Activated B cell treated with CpG ODN at 0.5 μM for 24 hours (primary cell): ENCODE measurements at regions not wholly inside any gene's neighbourhood (a gene's known extent, or its start where the extent isn't known, plus 50 kb on each side); places are given as distances from the start of the nearest gene placed in this dataset.

Source experiments
- ATAC-seq: fragments of 200-7000 bp; cut with Tn5 transposase; one replicate; pipeline ENCODE4 v1.10.0; 2021; ENCODE audit warnings: low read depth, mild to moderate bottlenecking, moderate library complexity
- CTCF ChIA-PET: fragments of 350-600 bp; sonication (Branson Sonifier 250); formaldehyde crosslinking; loops from one replicate; lab custom pipeline; 2021; ENCODE audit warnings: antibody characterized with exemption; lab: Charles Lee
- POLR2A ChIA-PET: fragments of 350-600 bp; sonication (Branson Sonifier 250); formaldehyde crosslinking; loops from one replicate; lab custom pipeline; 2021; ENCODE audit warnings: antibody characterized with exemption; lab: Charles Lee
- DNase-seq: peaks from one replicate; pipeline ENCODE4 v3.0.0; 2022
- H3K27ac Mint-ChIP-seq: one replicate; pipeline ENCODE4 v1.8.0; 2020; ENCODE audit warnings: mixed read lengths
- H3K27me3 Mint-ChIP-seq: one replicate; pipeline ENCODE4 v1.8.0; 2021; ENCODE audit warnings: mixed read lengths
- H3K36me3 Mint-ChIP-seq: one replicate; pipeline ENCODE4 v1.8.0; 2021; ENCODE audit warnings: low read depth, mixed read lengths
- H3K4me1 Mint-ChIP-seq: one replicate; pipeline ENCODE4 v1.8.0; 2021; ENCODE audit warnings: mixed read lengths
- H3K4me3 Mint-ChIP-seq: one replicate; pipeline ENCODE4 v1.8.0; 2020; ENCODE audit warnings: mild to moderate bottlenecking, mixed read lengths
- H3K9me3 Mint-ChIP-seq: one replicate; pipeline ENCODE4 v1.8.0; 2020; ENCODE audit warnings: mixed read lengths
- CTCF ChIP-seq: fragments of 200-600 bp; IDR thresholded peaks from one replicate; pipeline ENCODE4 v1.8.0; 2022; ENCODE audit warnings: antibody characterized with exemption, mild to moderate bottlenecking
- intact Hi-C: fragments of 100-400 bp; cut with micrococcal nuclease; formaldehyde crosslinking; loops from one replicate; pipeline ENCODE4 v1.15.1; 2024

GRCh38 chr13:107778094-107778493 is 437.2 kb downstream of the LIG4 start:
- H3K36me3 Mint-ChIP-seq = no peaks in the 10 kb centered on the region
- no peak for TF ChIP-seq CTCF
- DNase-seq = no peak
- POLR2A ChIA-PET = no interaction called here
- H3K9me3 Mint-ChIP-seq = peaks cover 7% of the 10 kb centered on the region
- ATAC-seq = no peak
- H3K4me3 Mint-ChIP-seq = no peak overlapping the region
- CTCF ChIA-PET = no interaction called here
- intact Hi-C loops = no loop called here
- no peak overlapping the region for H3K27ac Mint-ChIP-seq
- H3K4me1 Mint-ChIP-seq = no peaks in the 10 kb centered on the region
- no peaks in the 10 kb centered on the region for H3K27me3 Mint-ChIP-seq

GRCh38 chr13:107770541-107770940 is 444.8 kb downstream of the LIG4 start:
- intact Hi-C loops = no loop called here
- Mint-ChIP-seq H3K9me3 (no peaks in the 10 kb centered on the region), H3K27ac (no peak overlapping the region), H3K27me3 (no peaks in the 10 kb centered on the region), H3K4me1 (no peaks in the 10 kb centered on the region), H3K36me3 (no peaks in the 10 kb centered on the region), H3K4me3 (no peak overlapping the region)
- ChIA-PET POLR2A (no interaction called here), CTCF (no interaction called here)
- ATAC-seq = no peak
- no peak for DNase-seq
- TF ChIP-seq CTCF = no peak

GRCh38 chr13:107767119-107767518 is 448.2 kb downstream of the LIG4 start:
- no peaks in the 10 kb centered on the region for H3K36me3 Mint-ChIP-seq
- ATAC-seq = no peak
- no peaks in the 10 kb centered on the region for H3K27me3 Mint-ChIP-seq
- POLR2A ChIA-PET = no interaction called here
- CTCF ChIA-PET = no interaction called here
- intact Hi-C loops = no loop called here
- H3K9me3 Mint-ChIP-seq = no peaks in the 10 kb centered on the region
- H3K4me3 Mint-ChIP-seq = no peak overlapping the region
- DNase-seq = no peak
- no peaks in the 10 kb centered on the region for H3K4me1 Mint-ChIP-seq
- no peak for TF ChIP-seq CTCF
- no peak overlapping the region for H3K27ac Mint-ChIP-seq

GRCh38 chr13:107765724-107766401 is 449.5 kb downstream of the LIG4 start:
- H3K4me1 Mint-ChIP-seq = no peaks in the 10 kb centered on the region
- ATAC-seq = no peak
- ChIA-PET CTCF (no interaction called here), POLR2A (no interaction called here)
- no peak overlapping the region for H3K4me3 Mint-ChIP-seq
- H3K27me3 Mint-ChIP-seq = no peaks in the 10 kb centered on the region
- no peak overlapping the region for H3K27ac Mint-ChIP-seq
- no peaks in the 10 kb centered on the region for H3K36me3 Mint-ChIP-seq
- intact Hi-C loops = no loop called here
- no peaks in the 10 kb centered on the region for H3K9me3 Mint-ChIP-seq
- no peak for TF ChIP-seq CTCF
- DNase-seq = no peak

GRCh38 chr13:107764046-107764445 is 451.3 kb downstream of the LIG4 start:
- peaks cover 9% of the 10 kb centered on the region for H3K9me3 Mint-ChIP-seq
- CTCF ChIA-PET = no interaction called here
- TF ChIP-seq CTCF = no peak
- H3K27ac Mint-ChIP-seq = no peak overlapping the region
- H3K4me3 Mint-ChIP-seq = no peak overlapping the region
- no peaks in the 10 kb centered on the region for H3K27me3 Mint-ChIP-seq
- no peak for ATAC-seq
- no peak for DNase-seq
- POLR2A ChIA-PET = no interaction called here
- H3K36me3 Mint-ChIP-seq = no peaks in the 10 kb centered on the region
- H3K4me1 Mint-ChIP-seq = no peaks in the 10 kb centered on the region
- intact Hi-C loops = no loop called here
